ENCODE measurements at regions not wholly inside any gene's neighbourhood (a gene's known extent, or its start where the extent isn't known, plus 50 kb on each side); places are given as distances from the start of the nearest gene placed in this dataset.

DNA sequence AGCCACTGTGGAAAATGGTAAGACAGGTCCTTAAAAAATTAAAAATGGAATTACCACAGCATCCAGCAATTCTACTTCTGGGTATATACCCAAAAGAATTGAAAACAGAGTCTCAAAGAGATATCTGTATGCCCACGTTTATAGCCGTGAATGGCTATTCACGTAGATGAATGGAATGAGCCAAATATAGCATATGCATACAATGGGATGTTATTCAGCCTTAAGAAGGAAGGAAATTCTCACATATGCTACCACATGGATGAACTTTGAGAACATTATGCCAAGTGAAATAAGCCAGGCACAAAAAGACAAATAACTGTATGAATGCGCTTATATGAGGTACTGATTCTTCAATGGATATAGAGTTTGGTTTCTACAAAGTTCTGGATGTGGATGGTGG, 134.5 kb upstream of the KCNE2 start:
- TF ChIP-seq, protein P1, sequence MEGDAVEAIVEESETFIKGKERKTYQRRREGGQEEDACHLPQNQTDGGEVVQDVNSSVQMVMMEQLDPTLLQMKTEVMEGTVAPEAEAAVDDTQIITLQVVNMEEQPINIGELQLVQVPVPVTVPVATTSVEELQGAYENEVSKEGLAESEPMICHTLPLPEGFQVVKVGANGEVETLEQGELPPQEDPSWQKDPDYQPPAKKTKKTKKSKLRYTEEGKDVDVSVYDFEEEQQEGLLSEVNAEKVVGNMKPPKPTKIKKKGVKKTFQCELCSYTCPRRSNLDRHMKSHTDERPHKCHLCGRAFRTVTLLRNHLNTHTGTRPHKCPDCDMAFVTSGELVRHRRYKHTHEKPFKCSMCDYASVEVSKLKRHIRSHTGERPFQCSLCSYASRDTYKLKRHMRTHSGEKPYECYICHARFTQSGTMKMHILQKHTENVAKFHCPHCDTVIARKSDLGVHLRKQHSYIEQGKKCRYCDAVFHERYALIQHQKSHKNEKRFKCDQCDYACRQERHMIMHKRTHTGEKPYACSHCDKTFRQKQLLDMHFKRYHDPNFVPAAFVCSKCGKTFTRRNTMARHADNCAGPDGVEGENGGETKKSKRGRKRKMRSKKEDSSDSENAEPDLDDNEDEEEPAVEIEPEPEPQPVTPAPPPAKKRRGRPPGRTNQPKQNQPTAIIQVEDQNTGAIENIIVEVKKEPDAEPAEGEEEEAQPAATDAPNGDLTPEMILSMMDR (IDR thresholded peaks at IDR 0.05; ENCODE audit: low read depth, low read length), result no peak
- no peak for TF ChIP-seq MYC (IDR thresholded peaks at IDR 0.05; ENCODE audit: low read depth, low read length)

Data from NB4 (cell line).